ENCODE measurements at regions not wholly inside any gene's neighbourhood (a gene's known extent, or its start where the extent isn't known, plus 50 kb on each side); places are given as distances from the start of the nearest gene placed in this dataset.

- ATAC-seq (no peak), DNase-seq (ENCODE audit: low read depth, low spot score) (no peak)
- no peak overlapping the region for H3K9ac ChIP-seq (ENCODE audit: low read length)
- no peaks in the 10 kb centered on the region for H3K36me3 ChIP-seq (ENCODE audit: control insufficient read depth in 1 of 2, insufficient read depth in 2 of 2, low read length in 2 of 2)
- H3K9me2 ChIP-seq (ENCODE audit: insufficient read depth): no peaks in the 10 kb centered on the region
- H3K79me2 ChIP-seq (ENCODE audit: insufficient read depth, low read length): no peaks in the 10 kb centered on the region
- H2AFZ ChIP-seq (ENCODE audit: low read depth, low read length, poor library complexity, severe bottlenecking): no peak overlapping the region
- no peaks in the 10 kb centered on the region for H3K27me3 ChIP-seq (ENCODE audit: insufficient read depth, low read length)
- no peak overlapping the region for H3K4me2 ChIP-seq (ENCODE audit: low read length)
- H3K4me1 ChIP-seq (ENCODE audit: control insufficient read depth in 1 of 2, insufficient read depth in 2 of 2, low read length in 2 of 2): no peaks in the 10 kb centered on the region
- intact Hi-C loops (cut with micrococcal nuclease): no loop called here
- no TSS peak for BruUV-seq (replicated peaks)
- H3K4me3 ChIP-seq (replicated peaks in 1 of 2; ENCODE audit: low read depth in 1 of 2, low read length in 2 of 2): no peak overlapping the region
- ChIA-PET RAD21 (ENCODE audit: low non-redundant PET in 1 of 2, low total read pairs in 2 of 2, uncharacterized antibody in 2 of 2, unreplicated experiment in 2 of 2) (no interaction called here), POLR2A (no interaction called here), CTCF (no interaction called here)
- H3K9me3 ChIP-seq (ENCODE audit: control insufficient read depth in 1 of 2, insufficient read depth in 1 of 2, low read depth in 1 of 2, low read length in 2 of 2): no peaks in the 10 kb centered on the region; a peak in 1 of 4 replicates
- TF ChIP-seq REST (IDR thresholded peaks at IDR 0.05; ENCODE audit: low read depth): no peak
- no peak for TF ChIP-seq JUND (IDR thresholded peaks at IDR 0.05)
- TF ChIP-seq FOSL1 (IDR thresholded peaks at IDR 0.05; ENCODE audit: low read depth): no peak
- no peak for TF ChIP-seq POLR2A (IDR thresholded peaks at IDR 0.05; ENCODE audit: borderline replicate concordance, extremely low read depth, insufficient read depth, insufficient read length)
- no peak for TF ChIP-seq EGR1 (IDR thresholded peaks at IDR 0.05; ENCODE audit: low read depth)
- no peak for TF ChIP-seq TCF7L2 (IDR thresholded peaks at IDR 0.05; ENCODE audit: borderline replicate concordance, extremely low read depth, insufficient read depth, insufficient read length)
- no peak for TF ChIP-seq POLR2AphosphoS5 (IDR thresholded peaks at IDR 0.05; ENCODE audit: low read depth, low read length)
- TF ChIP-seq ELF1 (IDR thresholded peaks at IDR 0.05; ENCODE audit: borderline replicate concordance, low read depth): no peak
- TF ChIP-seq SRF (IDR thresholded peaks at IDR 0.05; ENCODE audit: low read depth): no peak
- TF ChIP-seq CEBPB (IDR thresholded peaks at IDR 0.05; ENCODE audit: low read depth): no peak
- TF ChIP-seq EZH2 (IDR thresholded peaks at IDR 0.05): no peak
- no peak for TF ChIP-seq SIN3A (IDR thresholded peaks at IDR 0.05; ENCODE audit: low read depth)
- no peak for TF ChIP-seq YY1 (IDR thresholded peaks at IDR 0.05; ENCODE audit: extremely low read depth, insufficient replicate concordance, low read depth, low read length)
- TF ChIP-seq CBX3 (IDR thresholded peaks at IDR 0.05; ENCODE audit: low read depth): no peak
- no peak for TF ChIP-seq MAX (IDR thresholded peaks at IDR 0.05)
- H3K27ac ChIP-seq (ENCODE audit: low read depth, low read length): no peak overlapping the region
- H4K20me1 ChIP-seq (ENCODE audit: insufficient read depth): no peaks in the 10 kb centered on the region
These were observed 1046.7 kb upstream of the C9orf72 start for GRCh38 chr9:28620011-28620410.
